SK-N-MC (cell line): ENCODE measurements at regions not wholly inside any gene's neighbourhood (a gene's known extent, or its start where the extent isn't known, plus 50 kb on each side); places are given as distances from the start of the nearest gene placed in this dataset.

Experiments
- EZH2 ChIP-seq: fragments of 200-600 bp; sonication (generic); IDR thresholded peaks from one replicate; pipeline ENCODE4 v1.6.1; 2017; ENCODE audit warnings: antibody characterized with exemption
- POLR2AphosphoS5 ChIP-seq: IDR thresholded peaks from 2 replicates; pipeline ENCODE4 v1.6.1; 2012; ENCODE audit warnings: mild to moderate bottlenecking, low read depth, low read length, borderline replicate concordance

DNA sequence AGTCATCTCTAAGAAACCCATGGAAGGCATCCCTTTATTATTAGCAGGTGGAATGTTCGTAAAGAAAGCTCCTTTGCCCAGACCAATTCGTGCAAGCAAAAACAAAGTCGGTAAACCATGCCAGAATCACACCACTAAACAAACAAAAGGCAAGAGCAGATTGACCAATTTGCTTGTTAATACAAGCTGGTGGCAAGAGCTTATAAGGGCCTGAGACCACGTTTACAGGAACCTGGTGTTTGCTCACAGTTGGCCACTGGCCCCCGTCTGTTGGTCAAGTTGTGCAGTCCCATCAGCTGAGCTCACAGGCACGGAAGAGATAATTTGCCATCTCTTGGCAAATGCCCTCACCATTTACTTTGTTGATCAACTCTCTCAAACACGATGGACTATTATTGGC, 342.2 kb upstream of the MKI67 start:
- no peak for TF ChIP-seq EZH2
- TF ChIP-seq POLR2AphosphoS5: no peak
